ENCODE measurements at regions not wholly inside any gene's neighbourhood (a gene's known extent, or its start where the extent isn't known, plus 50 kb on each side); places are given as distances from the start of the nearest gene placed in this dataset.

DNA sequence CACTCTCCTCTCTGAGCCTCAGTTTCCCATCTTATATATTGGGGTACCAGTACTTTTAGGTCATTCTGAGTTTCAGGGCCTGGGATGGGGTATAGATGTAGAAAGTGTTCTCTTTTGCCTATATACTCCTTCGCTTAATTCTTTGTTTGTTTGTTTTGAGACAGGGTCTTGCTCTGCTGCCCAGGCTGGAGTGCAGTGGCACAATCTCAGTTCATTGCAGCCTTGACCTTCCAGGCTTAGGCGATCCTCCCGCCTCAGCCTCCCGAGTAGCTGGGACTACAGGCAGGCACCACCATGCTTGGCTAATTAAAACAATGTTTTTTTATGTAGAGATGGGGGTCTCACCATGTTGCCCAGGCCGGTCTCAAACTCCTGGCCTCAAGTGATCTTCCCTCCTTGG, 152.1 kb downstream of the AACS start:
- Histone ChIP-seq H3K4me3 (replicated peaks; ENCODE audit: low read depth, low read length) (no peak overlapping the region), H3K27me3 (replicated peaks; ENCODE audit: control insufficient read depth, insufficient read depth, low read length) (no peaks in the 10 kb centered on the region; the same call in 1 of the 2 replicates), H3K36me3 (ENCODE audit: control insufficient read depth, insufficient read depth, low read length) (no peaks in the 10 kb centered on the region)
- no peak for DNase-seq (ENCODE audit: extremely low read depth, insufficient read length)
- TF ChIP-seq, protein P1, sequence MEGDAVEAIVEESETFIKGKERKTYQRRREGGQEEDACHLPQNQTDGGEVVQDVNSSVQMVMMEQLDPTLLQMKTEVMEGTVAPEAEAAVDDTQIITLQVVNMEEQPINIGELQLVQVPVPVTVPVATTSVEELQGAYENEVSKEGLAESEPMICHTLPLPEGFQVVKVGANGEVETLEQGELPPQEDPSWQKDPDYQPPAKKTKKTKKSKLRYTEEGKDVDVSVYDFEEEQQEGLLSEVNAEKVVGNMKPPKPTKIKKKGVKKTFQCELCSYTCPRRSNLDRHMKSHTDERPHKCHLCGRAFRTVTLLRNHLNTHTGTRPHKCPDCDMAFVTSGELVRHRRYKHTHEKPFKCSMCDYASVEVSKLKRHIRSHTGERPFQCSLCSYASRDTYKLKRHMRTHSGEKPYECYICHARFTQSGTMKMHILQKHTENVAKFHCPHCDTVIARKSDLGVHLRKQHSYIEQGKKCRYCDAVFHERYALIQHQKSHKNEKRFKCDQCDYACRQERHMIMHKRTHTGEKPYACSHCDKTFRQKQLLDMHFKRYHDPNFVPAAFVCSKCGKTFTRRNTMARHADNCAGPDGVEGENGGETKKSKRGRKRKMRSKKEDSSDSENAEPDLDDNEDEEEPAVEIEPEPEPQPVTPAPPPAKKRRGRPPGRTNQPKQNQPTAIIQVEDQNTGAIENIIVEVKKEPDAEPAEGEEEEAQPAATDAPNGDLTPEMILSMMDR (IDR thresholded peaks at IDR 0.05; ENCODE audit: insufficient read depth, low read length, poor library complexity, severe bottlenecking): no peak

DNA sequence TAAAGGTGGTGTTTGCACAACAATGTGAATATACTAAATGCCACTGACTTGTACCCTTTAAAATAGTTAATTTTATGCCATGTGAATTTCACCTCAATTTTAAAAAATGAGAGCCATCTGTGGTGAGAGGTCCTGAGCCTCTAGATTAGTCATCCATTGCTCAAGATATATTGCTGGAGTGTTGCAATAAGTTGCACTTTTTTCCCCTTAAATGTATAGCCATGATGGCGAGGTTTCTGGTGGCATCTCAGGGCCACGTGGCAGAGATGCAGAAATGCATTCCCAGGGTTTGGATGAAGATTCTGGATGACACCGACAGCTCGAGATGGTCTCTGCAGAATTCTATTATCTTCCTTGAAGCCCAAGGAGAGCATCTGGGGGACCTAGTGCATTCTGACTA, 153.7 kb downstream of the AACS start:
- TF ChIP-seq, protein P1 (IDR thresholded peaks at IDR 0.05; ENCODE audit: insufficient read depth, low read length, poor library complexity, severe bottlenecking): no peak
- Histone ChIP-seq H3K4me3 (replicated peaks; ENCODE audit: low read depth, low read length) (no peak overlapping the region), H3K36me3 (ENCODE audit: control insufficient read depth, insufficient read depth, low read length) (no peaks in the 10 kb centered on the region), H3K27me3 (replicated peaks; ENCODE audit: control insufficient read depth, insufficient read depth, low read length) (no peaks in the 10 kb centered on the region; the same call in none of the 2 replicates)
- DNase-seq (ENCODE audit: extremely low read depth, insufficient read length): no peak

DNA sequence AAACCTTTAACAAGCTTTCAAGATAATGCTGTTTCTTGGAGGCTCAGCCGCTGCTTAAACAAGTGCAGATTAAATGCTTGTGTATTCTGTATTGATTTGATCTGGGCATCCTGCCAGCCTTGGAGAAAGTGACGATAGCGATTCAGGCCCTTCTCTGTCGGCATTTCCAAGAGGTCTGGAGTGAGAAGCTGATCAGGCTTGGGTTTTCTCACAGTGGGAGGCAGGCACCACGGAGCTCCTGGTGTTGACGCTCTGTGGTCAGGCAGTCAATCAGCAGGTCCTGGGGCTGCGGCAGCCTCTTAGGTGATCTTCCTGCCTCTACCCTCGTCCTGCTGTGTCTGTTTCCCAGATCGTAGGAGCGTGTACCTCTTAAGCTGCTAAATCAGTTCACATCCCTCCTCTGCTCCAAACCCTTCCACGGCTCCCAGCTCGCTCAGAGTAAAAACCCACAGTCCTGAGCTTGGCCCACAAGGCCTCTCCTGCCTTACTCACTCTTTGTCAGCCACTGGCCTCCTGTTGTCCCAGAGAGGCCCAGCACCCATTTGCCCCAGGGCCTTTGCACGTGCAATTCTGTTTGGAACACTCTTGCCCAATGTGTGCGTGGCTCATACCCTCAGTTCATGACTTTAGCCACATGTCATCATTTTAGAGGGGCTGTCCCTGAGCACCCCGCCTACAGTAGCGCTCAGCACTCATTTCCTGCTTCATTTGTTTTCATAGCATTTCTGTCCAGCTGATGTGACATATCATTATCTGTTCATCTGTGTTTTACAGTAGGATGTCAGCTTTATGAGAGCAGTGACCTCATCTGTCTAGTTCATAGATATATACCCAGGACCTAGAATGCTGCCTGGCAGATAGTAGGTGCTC, 155.4 kb downstream of the AACS start:
- Histone ChIP-seq H3K27me3 (replicated peaks; ENCODE audit: control insufficient read depth, insufficient read depth, low read length) (no peaks in the 10 kb centered on the region; the same call in none of the 2 replicates), H3K36me3 (ENCODE audit: control insufficient read depth, insufficient read depth, low read length) (no peaks in the 10 kb centered on the region), H3K4me3 (replicated peaks; ENCODE audit: low read depth, low read length) (no peak overlapping the region)
- TF ChIP-seq, protein P1 (IDR thresholded peaks at IDR 0.05; ENCODE audit: insufficient read depth, low read length, poor library complexity, severe bottlenecking): no peak
- no peak for DNase-seq (ENCODE audit: extremely low read depth, insufficient read length)

DNA sequence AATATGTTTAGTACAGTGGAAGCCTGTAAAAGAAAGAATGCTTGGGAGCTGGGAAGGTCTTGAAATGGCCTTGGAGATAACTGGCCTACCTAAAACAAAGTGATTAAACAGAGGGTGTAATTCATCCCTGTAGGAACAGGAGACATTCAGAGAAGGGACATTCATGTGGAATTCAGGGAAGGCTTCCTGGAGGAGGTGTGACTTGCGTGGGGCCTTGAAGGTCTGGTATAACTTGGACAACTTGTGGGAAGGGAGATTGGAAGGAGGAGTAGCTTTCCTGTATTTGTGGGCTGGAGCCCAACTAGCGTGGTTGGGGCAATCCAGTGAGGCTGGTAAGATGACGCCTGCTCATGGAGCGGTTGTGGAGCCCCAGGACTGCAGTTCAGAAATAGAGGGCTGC, 156.4 kb downstream of the AACS start:
- TF ChIP-seq, protein P1 (IDR thresholded peaks at IDR 0.05; ENCODE audit: insufficient read depth, low read length, poor library complexity, severe bottlenecking): no peak
- Histone ChIP-seq H3K36me3 (ENCODE audit: control insufficient read depth, insufficient read depth, low read length) (no peaks in the 10 kb centered on the region), H3K27me3 (replicated peaks; ENCODE audit: control insufficient read depth, insufficient read depth, low read length) (no peaks in the 10 kb centered on the region; the same call in none of the 2 replicates), H3K4me3 (replicated peaks; ENCODE audit: low read depth, low read length) (no peak overlapping the region)
- no peak for DNase-seq (ENCODE audit: extremely low read depth, insufficient read length)

DNA sequence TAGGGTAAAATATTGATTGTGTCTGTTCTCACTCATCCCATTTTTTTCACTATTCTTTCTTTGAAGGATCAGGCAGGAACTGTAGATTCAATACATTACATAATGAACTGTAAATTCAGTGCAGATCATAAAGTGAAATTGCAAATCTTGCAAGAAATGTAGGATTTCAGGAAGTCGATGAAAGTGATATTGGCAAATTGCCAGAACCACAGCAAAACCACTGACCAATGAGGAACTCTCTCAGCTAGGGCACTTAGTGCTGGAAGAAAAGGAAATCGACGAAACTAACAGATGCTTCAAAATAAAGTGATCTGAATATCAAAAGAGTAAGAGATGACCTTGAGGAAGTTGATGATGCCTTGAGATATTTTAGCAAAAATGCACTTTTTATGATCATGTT, 157.6 kb downstream of the AACS start:
- H3K4me3 ChIP-seq (replicated peaks; ENCODE audit: low read depth, low read length): no peak overlapping the region

More for the DNA sequence above, 157.6 kb downstream of the AACS start:
- no peaks in the 10 kb centered on the region for H3K36me3 ChIP-seq (ENCODE audit: control insufficient read depth, insufficient read depth, low read length)
- DNase-seq (ENCODE audit: extremely low read depth, insufficient read length): no peak
- H3K27me3 ChIP-seq (replicated peaks; ENCODE audit: control insufficient read depth, insufficient read depth, low read length): no peaks in the 10 kb centered on the region; the same call in none of the 2 replicates
- TF ChIP-seq, protein P1 (IDR thresholded peaks at IDR 0.05; ENCODE audit: insufficient read depth, low read length, poor library complexity, severe bottlenecking): no peak

Measured in GM06990 (cell line).